GM18520 (cell line): ENCODE measurements at regions not wholly inside any gene's neighbourhood (a gene's known extent, or its start where the extent isn't known, plus 50 kb on each side); places are given as distances from the start of the nearest gene placed in this dataset.

Source experiments
- ATAC-seq: cut with Tn5 transposase; IDR thresholded peaks from one replicate; pipeline ENCODE4 v1.9.1; 2021; ENCODE audit not compliant: unreplicated experiment

DNA sequence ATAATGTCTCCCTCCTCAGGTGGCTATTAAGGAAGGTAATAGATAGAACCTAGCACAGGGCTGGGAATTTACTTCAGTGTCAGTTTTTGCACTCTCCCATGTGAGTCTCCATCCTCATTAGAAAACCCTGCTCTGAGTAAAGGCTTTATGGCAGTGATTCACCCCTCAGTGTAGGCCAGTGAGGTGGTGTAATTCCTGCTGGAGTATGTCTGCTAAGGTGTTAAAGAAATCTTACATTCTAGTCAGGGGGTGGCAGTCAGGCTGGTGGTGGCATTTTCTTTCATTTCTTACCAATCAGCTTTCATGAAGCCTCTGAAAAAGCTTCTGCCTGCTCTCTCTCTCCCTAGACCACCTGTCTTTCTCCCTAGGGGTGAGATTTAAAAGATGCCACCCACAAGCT is 138.8 kb upstream of the CCL2 start:
- ATAC-seq = no peak

GRCh38 chr17:34117332-34117731 is 137.8 kb upstream of the CCL2 start:
- no peak for ATAC-seq

DNA sequence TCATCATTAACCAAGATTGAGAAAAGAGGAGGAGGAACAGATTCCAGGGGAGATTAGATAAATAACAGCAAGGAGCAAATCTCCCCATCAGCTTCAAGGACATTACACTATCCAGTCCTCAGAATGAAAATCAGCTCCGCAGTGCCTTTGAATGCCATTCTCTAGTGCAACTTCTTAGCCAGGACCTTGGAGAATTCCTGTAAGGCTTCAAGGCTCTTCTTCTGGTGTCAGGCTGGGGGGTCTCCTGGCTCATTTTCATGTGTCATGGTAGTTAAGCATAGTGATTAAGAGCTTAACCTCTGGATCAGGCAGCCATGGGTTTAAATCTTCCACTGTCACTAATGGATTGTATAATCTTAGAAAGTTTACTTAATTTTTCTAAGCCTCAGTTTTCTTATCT is 137.3 kb upstream of the CCL2 start:
- ATAC-seq = no peak

- no peak for ATAC-seq
These were observed 136.5 kb upstream of the CCL2 start for GRCh38 chr17:34118564-34118963.

DNA sequence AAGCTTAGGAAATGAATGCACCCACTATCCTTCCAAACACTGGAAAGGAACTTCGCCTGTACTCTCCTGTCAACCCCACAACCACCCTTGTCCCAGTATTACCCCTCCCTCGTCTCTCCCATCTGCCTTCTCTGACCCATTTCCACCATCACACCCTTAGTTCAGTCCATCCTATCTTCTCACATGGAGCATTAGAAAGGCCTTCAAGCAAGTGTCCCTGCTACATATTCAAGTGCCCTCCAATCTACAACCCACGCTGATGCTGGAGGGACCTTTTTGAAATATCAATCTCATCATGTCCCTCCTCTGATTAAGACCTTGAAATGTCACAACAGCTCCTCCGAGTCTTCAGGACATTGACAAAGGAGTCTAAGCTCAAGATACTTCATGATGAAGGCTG is 133.8 kb upstream of the CCL2 start:
- ATAC-seq = no peak

- ATAC-seq = no peak
These were observed 132.6 kb upstream of the CCL2 start for GRCh38 chr17:34122515-34122914.

DNA sequence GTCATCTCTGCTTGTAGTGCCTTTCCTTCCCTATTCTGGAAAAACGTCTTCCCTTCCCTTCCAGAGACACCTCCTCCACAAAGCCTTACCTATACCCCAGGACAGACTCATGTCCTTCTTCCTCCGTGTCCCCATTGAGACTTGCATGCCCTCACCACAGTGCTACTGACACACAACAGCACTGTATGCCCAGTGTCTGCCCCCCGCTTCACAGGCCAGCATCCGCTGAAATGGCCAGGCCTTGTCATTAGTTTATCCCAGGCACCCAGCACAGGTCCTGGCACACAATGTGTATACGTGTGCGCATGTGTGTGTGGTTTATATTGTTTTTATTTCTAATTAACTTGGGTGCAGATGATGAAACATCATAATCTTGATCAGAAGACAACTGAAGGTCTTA is 130.1 kb upstream of the CCL2 start:
- no peak for ATAC-seq

DNA sequence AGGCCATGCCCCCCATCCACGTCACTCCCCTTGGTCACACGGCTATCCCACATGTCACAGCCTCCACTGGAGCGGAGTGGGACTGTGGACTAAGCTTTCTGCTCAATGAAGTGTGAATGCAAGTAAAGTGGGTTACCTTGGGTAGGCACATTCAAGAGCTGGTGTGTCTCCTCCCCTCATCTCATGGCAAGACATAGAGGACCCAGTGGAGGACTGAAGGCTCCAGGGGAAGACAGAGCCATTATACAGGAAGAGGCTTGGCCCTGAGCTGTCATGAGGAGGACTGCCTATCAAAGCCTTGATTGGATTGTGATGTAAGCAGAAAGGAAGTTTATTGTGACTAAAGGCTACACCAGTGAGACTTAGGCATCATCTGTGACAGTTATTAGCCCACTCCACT is 129.2 kb upstream of the CCL2 start:
- no peak for ATAC-seq

GRCh38 chr17:34126496-34126895 is 128.6 kb upstream of the CCL2 start:
- ATAC-seq = no peak

- no peak for ATAC-seq
These were observed 128.1 kb upstream of the CCL2 start for GRCh38 chr17:34126965-34127364.

DNA sequence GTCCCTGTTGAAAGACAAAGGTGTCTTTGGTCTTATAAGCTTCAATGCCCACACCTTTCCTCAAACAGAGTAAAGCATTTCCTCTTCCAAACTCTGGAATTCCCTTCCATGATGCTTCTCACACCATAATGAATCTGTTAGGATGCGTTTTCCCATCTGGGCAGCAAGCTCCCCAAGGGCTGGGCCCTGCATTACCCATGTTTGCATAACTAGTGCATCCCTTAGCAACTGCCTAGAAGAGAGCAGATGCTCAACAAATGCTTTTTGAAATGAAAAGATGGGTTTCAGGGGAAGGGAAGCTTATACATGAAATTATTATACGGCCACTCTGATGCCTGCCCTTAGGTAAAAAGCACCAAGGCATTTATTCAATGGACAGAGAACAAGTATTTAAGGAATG is 124.5 kb upstream of the CCL2 start:
- ATAC-seq = no peak

DNA sequence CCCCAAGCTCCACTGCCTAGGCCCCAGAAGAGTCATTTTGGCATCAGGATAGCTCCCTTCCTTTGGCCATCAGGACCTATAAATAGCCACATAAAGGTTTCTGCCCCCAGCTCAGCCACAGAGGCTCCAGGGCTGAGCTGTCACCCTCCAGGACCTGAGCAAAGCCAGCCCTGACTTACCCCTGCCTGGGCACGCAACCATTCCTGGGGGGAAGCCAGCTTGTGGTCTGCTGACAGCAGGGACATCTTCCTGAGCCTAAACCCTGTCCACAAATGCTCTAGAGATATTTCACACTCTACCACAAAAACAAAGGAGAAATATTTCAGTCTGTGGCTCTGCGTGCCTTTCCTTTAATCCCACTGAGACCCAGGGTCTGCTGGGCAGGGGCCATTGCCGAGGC is 123.7 kb upstream of the CCL2 start:
- no peak for ATAC-seq

- ATAC-seq = no peak
These were observed 121.7 kb upstream of the CCL2 start for GRCh38 chr17:34133350-34133749.

DNA sequence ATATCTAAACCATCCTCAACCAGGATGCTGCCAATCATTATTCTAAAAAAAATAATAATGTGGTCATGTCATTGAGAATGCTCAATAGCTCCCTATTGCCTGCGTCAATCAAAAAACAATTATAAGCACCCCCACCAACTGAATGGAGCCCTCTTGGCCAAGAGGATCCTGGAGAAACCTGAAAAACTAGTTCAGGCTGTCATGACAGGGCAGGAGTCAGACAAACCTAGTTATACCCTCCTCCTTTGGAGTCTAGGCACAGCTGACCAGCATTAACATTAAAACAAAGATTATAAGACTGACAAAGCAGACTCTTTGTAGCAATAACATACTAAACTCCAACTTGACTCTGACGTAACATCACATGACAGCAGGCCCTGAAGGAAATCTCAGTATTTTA is 119.2 kb upstream of the CCL2 start:
- no peak for ATAC-seq

DNA sequence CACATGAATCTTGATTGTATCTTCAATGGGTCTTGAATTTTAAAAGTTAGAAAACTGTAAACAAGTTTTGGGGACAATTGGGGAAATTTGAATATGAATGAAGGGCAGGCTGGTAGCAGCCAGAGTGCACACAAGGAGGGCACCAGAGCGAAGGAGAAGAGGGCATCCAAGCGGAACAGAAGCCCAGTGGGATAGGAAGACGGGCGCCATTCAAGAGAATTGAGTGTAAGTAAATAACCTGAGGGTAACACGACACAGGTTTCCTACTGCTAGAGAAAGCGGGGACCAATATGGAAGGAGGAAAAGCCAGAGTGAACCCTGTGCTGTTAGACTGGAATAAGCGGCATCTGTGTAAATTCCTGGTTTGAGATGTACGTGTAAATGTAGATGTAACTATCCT is 115.1 kb upstream of the CCL2 start:
- ATAC-seq = no peak

DNA sequence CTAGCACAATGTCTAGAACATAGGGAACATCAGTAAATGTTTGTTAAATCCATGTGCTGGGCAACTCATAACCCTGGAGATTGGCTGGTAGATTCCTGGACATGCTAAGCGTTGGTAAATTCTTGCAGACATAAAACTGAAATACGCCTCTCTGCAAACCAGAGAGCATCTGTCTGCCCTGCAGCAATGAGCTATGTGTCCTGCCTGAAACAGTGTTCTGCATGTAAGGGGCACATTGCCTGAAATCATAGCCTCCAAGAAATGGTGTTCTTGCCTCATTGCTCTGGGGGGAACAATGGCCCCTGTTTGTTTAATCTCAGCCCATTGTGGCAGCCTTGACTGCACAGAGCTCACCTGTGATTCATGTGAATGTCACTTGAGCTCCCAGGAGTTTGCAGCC is 113.5 kb upstream of the CCL2 start:
- ATAC-seq = no peak

DNA sequence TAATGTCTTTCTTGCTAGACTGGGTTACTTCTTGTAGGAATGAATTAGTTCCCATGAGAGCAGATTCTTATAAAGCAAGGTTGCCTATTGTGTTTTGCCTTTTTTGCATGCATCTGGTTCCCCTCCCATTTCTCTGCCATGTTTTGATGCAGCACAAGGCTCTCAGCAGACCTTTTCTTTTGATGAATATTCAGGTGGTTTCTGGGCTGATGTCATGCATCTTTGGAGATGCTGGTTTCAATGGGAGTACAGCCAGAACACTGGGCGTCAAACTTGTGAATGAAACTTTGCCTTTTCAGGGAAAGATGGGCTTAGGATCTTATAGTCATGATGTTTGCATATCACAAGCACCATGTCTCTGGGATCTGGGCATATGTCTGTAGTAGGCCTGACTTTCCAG is 111.7 kb upstream of the CCL2 start:
- no peak for ATAC-seq

- ATAC-seq = no peak
These were observed 108.5 kb upstream of the CCL2 start for GRCh38 chr17:34146440-34147043.

GRCh38 chr17:34151102-34151501 is 104.0 kb upstream of the CCL2 start:
- no peak for ATAC-seq

DNA sequence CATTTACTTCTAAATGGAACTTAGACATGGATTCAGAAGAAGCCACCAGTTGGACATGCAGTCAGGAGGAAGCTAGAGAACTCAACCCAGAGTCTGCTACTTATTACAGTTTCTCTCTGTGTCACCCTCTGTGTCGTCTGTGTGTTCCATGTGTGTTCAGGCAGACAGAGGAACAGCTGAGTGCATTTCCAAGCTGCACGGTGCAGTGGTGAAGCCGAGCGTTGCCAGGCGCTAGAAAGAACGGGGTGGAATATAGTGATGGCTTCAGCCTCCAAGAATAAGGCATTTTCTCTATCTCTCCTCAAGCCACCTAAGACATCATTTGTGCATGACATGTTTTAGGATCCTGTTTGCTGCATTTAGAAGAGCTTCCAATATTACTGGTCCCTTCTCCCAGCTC is 101.1 kb upstream of the CCL2 start:
- ATAC-seq = no peak

DNA sequence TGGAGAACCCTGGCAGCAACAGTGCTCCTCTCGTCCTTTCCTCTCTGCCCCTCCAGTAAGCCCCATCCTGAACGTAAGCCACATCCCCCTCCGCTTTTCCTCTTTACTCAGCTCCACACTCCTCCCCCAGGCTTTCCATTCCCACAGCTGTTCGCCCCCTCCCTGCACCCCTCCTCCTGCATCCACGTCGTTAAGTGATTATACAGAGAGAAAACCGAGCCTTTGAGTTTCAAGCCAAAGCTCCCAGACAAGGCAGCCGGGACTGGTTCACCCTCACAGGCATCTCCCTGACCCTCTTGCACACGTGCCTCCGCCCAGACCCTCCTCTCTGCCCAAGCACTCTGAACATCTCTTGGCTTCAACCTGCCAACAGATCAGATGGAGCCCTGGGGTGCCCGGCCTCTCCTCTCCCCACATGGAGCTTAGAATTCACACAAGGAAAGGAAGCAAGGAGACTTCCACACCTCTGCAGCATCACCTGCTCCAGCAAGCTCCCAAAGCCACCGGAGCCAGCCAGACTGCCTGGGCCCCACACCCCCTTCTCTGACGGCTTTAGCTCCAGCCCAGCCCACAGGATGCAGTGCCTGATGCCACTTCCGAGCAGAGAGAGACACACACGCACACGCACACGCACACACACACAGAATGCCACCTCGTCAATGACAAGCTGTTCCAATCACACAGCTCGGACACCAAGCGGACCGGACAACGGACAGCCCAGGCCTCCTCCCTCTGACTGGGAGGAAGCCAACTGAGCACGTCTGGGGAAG is 99.9 kb upstream of the CCL2 start:
- ATAC-seq = no peak

DNA sequence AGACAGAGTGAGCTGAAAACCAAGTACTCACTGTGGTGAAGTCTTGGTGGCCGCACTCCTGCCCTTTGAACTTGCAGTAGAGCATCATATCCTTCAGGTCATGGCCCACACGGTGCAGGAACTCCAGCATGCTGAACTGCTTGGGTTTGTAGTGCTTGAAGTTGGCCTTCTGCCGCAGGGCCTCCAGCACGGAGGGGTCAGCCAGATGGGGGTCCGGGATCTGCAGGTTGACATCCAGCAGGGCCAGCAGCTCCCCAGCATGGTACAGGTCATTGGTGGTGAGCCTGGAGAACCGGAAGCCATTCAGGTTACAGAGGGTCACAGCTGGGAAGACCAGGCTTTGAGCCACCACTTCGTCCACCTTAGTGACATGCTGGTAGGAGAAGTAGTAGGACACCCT is 99.1 kb upstream of the CCL2 start:
- ATAC-seq = no peak

DNA sequence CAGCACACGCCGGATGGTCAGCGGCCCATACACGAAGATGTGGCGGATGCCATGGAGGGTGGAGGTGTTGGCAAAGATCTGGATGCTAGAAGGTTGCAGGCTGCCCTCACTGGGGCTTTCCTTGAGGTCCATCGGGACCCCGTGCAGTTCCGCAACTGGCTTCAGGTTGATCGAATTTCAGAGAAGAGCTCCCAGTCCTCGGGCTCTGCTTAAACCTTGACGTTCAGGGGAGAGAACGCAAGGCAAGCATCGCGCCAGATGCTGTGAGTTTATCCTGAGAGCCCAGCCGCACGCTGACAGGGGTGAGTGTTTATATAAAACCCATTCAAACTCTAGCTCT is 98.7 kb upstream of the CCL2 start:
- no peak for ATAC-seq
